T-helper 1 cell treated with Interleukin-12 subunit alpha and Interleukin-12 subunit beta and Interleukin-4 antibody, amounts not matched to agents 30 μg/mL and 1 μg/mL, for 36 hours (primary cell): ENCODE measurements at regions not wholly inside any gene's neighbourhood (a gene's known extent, or its start where the extent isn't known, plus 50 kb on each side); places are given as distances from the start of the nearest gene placed in this dataset.
"Not testable (repeated sequence)": the region's sequence is repeated elsewhere in the genome, so short reads cannot be mapped to it uniquely, and the experiment has no call there.

Experiments
- H3K27ac Mint-ChIP-seq: one replicate; pipeline ENCODE4 v1.8.0; 2021; ENCODE audit warnings: mild to moderate bottlenecking, mixed read lengths
- H3K27me3 Mint-ChIP-seq: one replicate; pipeline ENCODE4 v1.8.0; 2021; ENCODE audit warnings: low read depth, mixed read lengths
- H3K36me3 Mint-ChIP-seq: one replicate; pipeline ENCODE4 v1.8.0; 2021; ENCODE audit warnings: low read depth, mixed read lengths
- H3K4me1 Mint-ChIP-seq: one replicate; pipeline ENCODE4 v1.8.0; 2021; ENCODE audit warnings: low read depth, mixed read lengths
- H3K4me3 Mint-ChIP-seq: one replicate; pipeline ENCODE4 v1.8.0; 2021; ENCODE audit warnings: mild to moderate bottlenecking, moderate library complexity, mixed read lengths
- H3K9me3 Mint-ChIP-seq: one replicate; pipeline ENCODE4 v1.8.0; 2021; ENCODE audit warnings: mixed read lengths

DNA sequence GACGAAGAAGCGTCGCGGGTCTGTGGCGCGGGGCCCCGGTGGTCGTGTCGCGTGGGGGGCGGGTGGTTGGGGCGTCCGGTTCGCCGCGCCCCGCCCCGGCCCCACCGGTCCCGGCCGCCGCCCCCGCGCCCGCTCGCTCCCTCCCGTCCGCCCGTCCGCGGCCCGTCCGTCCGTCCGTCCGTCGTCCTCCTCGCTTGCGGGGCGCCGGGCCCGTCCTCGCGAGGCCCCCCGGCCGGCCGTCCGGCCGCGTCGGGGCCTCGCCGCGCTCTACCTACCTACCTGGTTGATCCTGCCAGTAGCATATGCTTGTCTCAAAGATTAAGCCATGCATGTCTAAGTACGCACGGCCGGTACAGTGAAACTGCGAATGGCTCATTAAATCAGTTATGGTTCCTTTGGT lies 1533.5 kb upstream of the TPTE start:
- not testable (repeated sequence) for H3K36me3 Mint-ChIP-seq, H3K4me1 Mint-ChIP-seq, H3K27me3 Mint-ChIP-seq, H3K27ac Mint-ChIP-seq, H3K4me3 Mint-ChIP-seq
- H3K9me3 Mint-ChIP-seq = peaks cover 43% of the 10 kb centered on the region

GRCh38 chr21:8988696-8989095 lies 1532.7 kb upstream of the TPTE start:
- no peak overlapping the region for H3K27ac Mint-ChIP-seq

GRCh38 chr21:8989261-8989711 lies 1532.1 kb upstream of the TPTE start:
- no peak overlapping the region for H3K27ac Mint-ChIP-seq
- H3K9me3 Mint-ChIP-seq = peaks cover 56% of the 10 kb centered on the region
- no peaks in the 10 kb centered on the region for H3K4me1 Mint-ChIP-seq
- no peak overlapping the region for H3K4me3 Mint-ChIP-seq
- peaks cover 5% of the 10 kb centered on the region for H3K36me3 Mint-ChIP-seq
- no peaks in the 10 kb centered on the region for H3K27me3 Mint-ChIP-seq

More at GRCh38 chr21:8988696-8989095, 1532.7 kb upstream of the TPTE start:
- Mint-ChIP-seq H3K36me3 (peaks cover 5% of the 10 kb centered on the region), H3K4me1 (no peaks in the 10 kb centered on the region), H3K9me3 (peaks cover 51% of the 10 kb centered on the region), H3K4me3 (no peak overlapping the region), H3K27me3 (no peaks in the 10 kb centered on the region)

- Mint-ChIP-seq H3K4me3 (no peak overlapping the region), H3K27ac (no peak overlapping the region), H3K9me3 (peaks cover 61% of the 10 kb centered on the region), H3K27me3 (no peaks in the 10 kb centered on the region), H3K4me1 (no peaks in the 10 kb centered on the region), H3K36me3 (peaks cover 5% of the 10 kb centered on the region)
Observed at GRCh38 chr21:8989721-8990325, 1531.6 kb upstream of the TPTE start.

DNA sequence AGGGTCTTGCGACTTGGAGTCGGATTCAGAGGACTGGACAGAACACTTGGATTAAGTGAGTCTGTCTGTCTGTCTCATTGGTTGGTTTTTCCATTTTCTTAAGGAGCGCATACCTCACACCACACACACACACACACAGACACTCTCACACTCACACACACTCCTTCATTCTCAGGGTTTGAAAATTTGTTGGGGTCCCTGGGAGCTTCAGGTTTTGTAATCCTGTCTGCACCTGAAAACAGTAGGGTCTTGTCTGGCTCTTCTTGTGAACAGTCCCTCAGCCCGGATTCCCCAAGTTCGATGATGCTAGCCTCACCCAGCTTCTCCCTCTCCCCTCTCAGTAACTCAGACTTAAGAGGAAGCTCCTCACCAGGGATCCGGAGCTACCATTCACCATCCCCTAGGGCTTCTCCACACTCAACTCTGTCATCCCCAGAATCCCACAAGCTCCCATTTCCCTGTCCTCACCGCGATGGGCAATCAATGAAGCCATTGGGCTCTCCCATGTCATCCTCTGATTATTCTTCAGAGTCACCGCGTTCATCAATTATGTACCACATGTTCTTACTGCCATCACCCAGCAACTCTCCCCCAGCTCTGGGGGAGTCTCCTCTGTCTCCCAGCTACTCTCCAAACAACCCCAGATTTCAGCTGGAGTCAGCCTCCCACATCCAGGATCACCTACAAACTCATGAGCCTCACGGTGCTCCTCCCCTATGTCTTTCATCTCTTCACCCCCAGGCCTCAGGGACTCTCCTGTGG lies 1530.9 kb upstream of the TPTE start:
- no peak overlapping the region for H3K4me3 Mint-ChIP-seq
- no peak overlapping the region for H3K27ac Mint-ChIP-seq
- H3K4me1 Mint-ChIP-seq = no peaks in the 10 kb centered on the region
- H3K36me3 Mint-ChIP-seq = peaks cover 5% of the 10 kb centered on the region
- H3K27me3 Mint-ChIP-seq = no peaks in the 10 kb centered on the region
- peaks cover 67% of the 10 kb centered on the region for H3K9me3 Mint-ChIP-seq

GRCh38 chr21:8991088-8991907 lies 1530.1 kb upstream of the TPTE start:
- no peaks in the 10 kb centered on the region for H3K4me1 Mint-ChIP-seq
- H3K9me3 Mint-ChIP-seq = peaks cover 70% of the 10 kb centered on the region
- no peak overlapping the region for H3K27ac Mint-ChIP-seq
- no peak overlapping the region for H3K4me3 Mint-ChIP-seq
- H3K36me3 Mint-ChIP-seq = peaks cover 5% of the 10 kb centered on the region
- H3K27me3 Mint-ChIP-seq = no peaks in the 10 kb centered on the region

DNA sequence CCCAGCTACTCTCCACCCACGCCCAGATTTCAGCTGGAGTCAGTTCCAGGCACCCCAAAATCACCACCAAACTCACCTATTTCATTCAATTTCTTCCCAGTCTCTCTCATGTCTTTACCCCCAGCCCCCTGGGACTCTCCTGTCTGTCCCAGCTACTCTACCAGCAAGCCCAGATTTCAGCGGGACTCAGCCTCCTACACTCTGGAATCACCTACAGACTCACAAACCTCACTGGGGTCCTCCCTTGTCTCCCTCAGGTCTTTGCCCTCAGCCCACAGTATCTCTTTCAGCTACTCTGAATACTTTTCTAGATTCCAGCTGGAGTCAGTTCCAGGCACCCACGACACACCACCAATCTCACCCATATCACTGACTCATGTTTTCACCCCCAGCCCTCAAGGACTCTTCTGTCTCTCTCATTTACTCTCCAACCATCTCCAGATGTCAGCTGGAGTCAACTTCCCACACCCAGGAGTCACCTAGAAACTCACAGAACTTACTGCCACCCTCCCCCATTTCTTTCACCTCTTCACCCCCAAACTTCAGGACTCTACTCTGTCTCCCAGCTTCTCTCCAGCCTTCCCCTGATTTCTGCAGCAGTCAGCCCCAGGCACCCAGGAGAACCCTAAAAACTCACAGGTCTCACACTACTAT lies 1529.3 kb upstream of the TPTE start:
- H3K36me3 Mint-ChIP-seq = peaks cover 5% of the 10 kb centered on the region
- no peak overlapping the region for H3K4me3 Mint-ChIP-seq
- H3K27me3 Mint-ChIP-seq = no peaks in the 10 kb centered on the region
- H3K9me3 Mint-ChIP-seq = peaks cover 73% of the 10 kb centered on the region
- no peaks in the 10 kb centered on the region for H3K4me1 Mint-ChIP-seq
- H3K27ac Mint-ChIP-seq = no peak overlapping the region

GRCh38 chr21:8992731-8993174 lies 1528.6 kb upstream of the TPTE start:
- H3K9me3 Mint-ChIP-seq = peaks cover 75% of the 10 kb centered on the region
- no peaks in the 10 kb centered on the region for H3K4me1 Mint-ChIP-seq
- H3K27me3 Mint-ChIP-seq = no peaks in the 10 kb centered on the region
- H3K27ac Mint-ChIP-seq = no peak overlapping the region
- peaks cover 5% of the 10 kb centered on the region for H3K36me3 Mint-ChIP-seq
- H3K4me3 Mint-ChIP-seq = no peak overlapping the region

GRCh38 chr21:8993284-8993942 lies 1528.0 kb upstream of the TPTE start:
- peaks cover 5% of the 10 kb centered on the region for H3K36me3 Mint-ChIP-seq
- no peaks in the 10 kb centered on the region for H3K27me3 Mint-ChIP-seq
- H3K4me1 Mint-ChIP-seq = no peaks in the 10 kb centered on the region
- H3K27ac Mint-ChIP-seq = no peak overlapping the region
- H3K9me3 Mint-ChIP-seq = peaks cover 79% of the 10 kb centered on the region
- no peak overlapping the region for H3K4me3 Mint-ChIP-seq

DNA sequence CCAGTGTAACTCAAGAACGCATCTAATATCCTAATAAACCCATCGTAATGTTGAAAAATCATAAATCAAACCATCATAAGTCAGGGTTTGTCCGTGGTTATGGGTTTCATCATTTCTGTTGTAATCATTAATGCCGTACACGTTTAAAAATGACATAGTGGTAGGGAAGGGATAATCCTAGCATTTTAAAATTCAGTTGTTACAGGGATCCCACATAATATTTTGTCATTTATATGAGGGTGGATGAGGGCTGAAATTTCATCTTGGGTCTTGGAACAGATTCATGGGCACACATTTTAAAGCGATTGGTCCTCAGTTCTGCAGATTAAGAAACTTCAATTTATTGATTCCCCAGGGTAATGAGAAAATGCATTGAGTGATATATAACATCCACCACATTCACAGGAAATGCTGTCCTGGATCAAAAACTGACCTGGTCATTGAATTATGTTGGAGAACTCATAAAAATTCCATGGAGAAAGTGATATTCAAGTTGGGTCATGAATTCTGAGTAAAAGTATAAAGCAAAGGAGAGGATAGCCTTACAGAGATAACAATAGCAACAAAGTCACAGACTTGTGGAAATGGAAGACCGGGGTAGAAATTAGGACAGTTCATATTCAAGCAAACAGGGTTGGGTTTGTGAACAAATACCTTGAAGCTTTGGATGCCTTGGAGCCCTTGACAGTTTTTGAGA lies 1527.3 kb upstream of the TPTE start:
- Mint-ChIP-seq H3K36me3 (peaks cover 5% of the 10 kb centered on the region), H3K27me3 (no peaks in the 10 kb centered on the region), H3K4me3 (no peak overlapping the region), H3K9me3 (peaks cover 79% of the 10 kb centered on the region), H3K27ac (no peak overlapping the region), H3K4me1 (no peaks in the 10 kb centered on the region)

DNA sequence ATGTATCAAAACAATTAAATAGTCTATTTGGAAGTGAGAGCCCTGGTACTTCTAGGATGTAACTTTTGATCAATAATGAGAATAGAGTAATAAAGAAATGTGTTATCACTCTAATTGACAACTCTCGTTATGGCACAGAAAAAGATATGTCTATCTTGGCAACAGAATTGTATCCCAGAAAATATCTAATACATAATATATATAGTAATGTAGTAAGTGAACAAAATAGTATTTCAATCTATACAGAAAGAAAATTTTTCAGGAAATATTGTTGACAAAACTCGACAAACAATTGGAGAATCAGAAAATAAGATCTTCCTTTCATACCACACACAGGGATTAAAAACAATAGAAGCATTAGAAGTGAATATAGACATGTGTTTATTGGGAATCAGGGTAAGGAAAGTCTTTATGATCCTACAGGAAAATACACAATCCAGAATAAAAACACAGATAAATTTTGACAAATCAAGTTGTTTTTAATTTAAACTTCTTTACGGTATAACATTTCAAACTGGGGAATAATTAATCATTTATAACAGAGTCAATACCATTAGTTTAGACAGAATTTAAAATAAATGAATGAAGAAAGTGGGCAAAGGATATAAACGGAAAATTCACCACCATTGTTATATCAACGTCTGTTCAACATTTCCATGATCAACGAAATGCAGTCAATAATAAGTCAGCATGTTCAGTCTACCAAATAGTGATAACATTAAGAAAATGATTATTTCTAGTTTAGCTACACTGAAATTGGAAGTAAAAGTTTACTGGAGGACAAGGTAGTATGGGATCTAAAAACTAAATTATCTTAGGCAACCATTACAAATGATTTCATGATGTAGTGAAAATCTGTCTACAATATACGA lies 1526.5 kb upstream of the TPTE start:
- Mint-ChIP-seq H3K27ac (no peak overlapping the region), H3K36me3 (peaks cover 5% of the 10 kb centered on the region), H3K4me1 (no peaks in the 10 kb centered on the region), H3K9me3 (peaks cover 75% of the 10 kb centered on the region), H3K4me3 (no peak overlapping the region), H3K27me3 (no peaks in the 10 kb centered on the region)

- peaks cover 71% of the 10 kb centered on the region for H3K9me3 Mint-ChIP-seq
Observed at GRCh38 chr21:8996487-8996968, 1524.9 kb upstream of the TPTE start.

DNA sequence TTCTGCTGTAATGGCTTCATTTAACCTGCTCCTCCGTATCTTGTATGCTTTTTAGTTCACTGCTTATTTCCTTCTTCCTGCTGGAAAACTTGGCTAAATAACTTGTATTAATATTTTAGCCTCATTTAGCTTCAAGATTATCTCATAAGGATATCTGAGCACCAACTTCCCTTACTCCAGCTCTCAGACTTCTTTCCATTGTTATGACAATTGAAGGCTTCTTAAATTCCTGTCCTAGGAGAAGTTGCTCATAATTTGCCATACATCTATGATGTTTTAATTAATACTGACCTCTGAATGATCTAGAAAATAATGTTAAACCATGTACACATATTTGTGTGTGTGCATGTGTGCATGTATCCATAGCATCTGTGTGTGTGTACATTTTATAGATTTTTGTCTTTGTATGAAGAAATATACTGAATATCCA lies 1524.4 kb upstream of the TPTE start:
- H3K36me3 Mint-ChIP-seq = peaks cover 2% of the 10 kb centered on the region
- peaks cover 66% of the 10 kb centered on the region for H3K9me3 Mint-ChIP-seq
- H3K4me3 Mint-ChIP-seq = no peak overlapping the region
- H3K27ac Mint-ChIP-seq = no peak overlapping the region
- no peaks in the 10 kb centered on the region for H3K4me1 Mint-ChIP-seq
- no peaks in the 10 kb centered on the region for H3K27me3 Mint-ChIP-seq

More at GRCh38 chr21:8996487-8996968, 1524.9 kb upstream of the TPTE start:
- H3K4me1 Mint-ChIP-seq, H3K27ac Mint-ChIP-seq, H3K36me3 Mint-ChIP-seq, H3K27me3 Mint-ChIP-seq, H3K4me3 Mint-ChIP-seq: not testable (repeated sequence)
